ENCODE measurements at regions not wholly inside any gene's neighbourhood (a gene's known extent, or its start where the extent isn't known, plus 50 kb on each side); places are given as distances from the start of the nearest gene placed in this dataset.
"Not testable (repeated sequence)": the region's sequence is repeated elsewhere in the genome, so short reads cannot be mapped to it uniquely, and the experiment has no call there.

DNA sequence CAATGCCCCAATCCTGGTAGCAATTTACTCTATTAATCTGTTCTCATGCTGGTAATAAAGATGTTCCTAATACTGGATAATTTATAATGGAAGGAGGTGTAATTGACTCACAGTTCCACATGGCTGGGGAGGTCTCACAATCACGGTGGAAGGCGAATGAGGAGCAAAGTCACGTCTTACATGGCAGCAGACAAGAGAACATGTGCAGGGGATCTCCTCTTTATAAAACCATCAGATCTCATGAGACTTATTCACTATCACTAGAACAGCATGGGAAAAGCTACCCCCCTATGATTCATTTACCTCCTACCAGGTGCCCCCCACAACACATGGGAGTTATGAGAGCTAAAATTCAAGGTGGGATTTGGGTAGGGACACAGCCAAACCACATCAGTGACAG, 872.2 kb downstream of the ANKRD7 start:
- TF ChIP-seq EZH2 (IDR thresholded peaks at IDR 0.05; ENCODE audit: insufficient read depth, low read length) (no peak), CTCF (IDR thresholded peaks at IDR 0.05; ENCODE audit: insufficient read depth, low read depth, low read length) (no peak)
- FAIRE-seq (no peak), DNase-seq (ENCODE audit: low read depth) (no peak)
- Histone ChIP-seq H3K4me1 (ENCODE audit: insufficient read depth, low read length) (no peaks in the 10 kb centered on the region), H3K36me3 (ENCODE audit: insufficient read depth, low read length) (no peaks in the 10 kb centered on the region), H3K4me3 (ENCODE audit: insufficient read depth, low read depth, low read length) (no peak overlapping the region), H3K9me3 (ENCODE audit: insufficient read depth, low read depth, low read length) (no peaks in the 10 kb centered on the region), H3K9ac (ENCODE audit: low read length) (no peak overlapping the region), H3K4me2 (ENCODE audit: low read length) (no peak overlapping the region), H2AFZ (ENCODE audit: low read depth, low read length) (no peak overlapping the region), H3K27me3 (ENCODE audit: insufficient read depth, low read length) (no peaks in the 10 kb centered on the region), H3K27ac (ENCODE audit: low read depth, low read length) (no peak overlapping the region), H3K79me2 (ENCODE audit: insufficient read depth, low read length) (no peaks in the 10 kb centered on the region), H4K20me1 (ENCODE audit: insufficient read depth, low read length) (no peaks in the 10 kb centered on the region)
- Mint-ChIP-seq H3K4me1 (ENCODE audit: low read depth, unreplicated experiment) (no peaks in the 10 kb centered on the region), H3K27me3 (ENCODE audit: low read depth, unreplicated experiment) (no peaks in the 10 kb centered on the region), H3K9me3 (ENCODE audit: unreplicated experiment) (peaks cover 2% of the 10 kb centered on the region), H3K36me3 (ENCODE audit: low read depth, unreplicated experiment) (no peaks in the 10 kb centered on the region), H3K4me3 (ENCODE audit: unreplicated experiment) (no peak overlapping the region), H3K27ac (ENCODE audit: unreplicated experiment) (no peak overlapping the region)

GRCh38 chr7:119100611-119101258, 876.2 kb downstream of the ANKRD7 start:
- not testable (repeated sequence) for H3K4me3 ChIP-seq (ENCODE audit: insufficient read depth, low read depth, low read length); H3K9ac ChIP-seq (ENCODE audit: low read length); H3K4me2 ChIP-seq (ENCODE audit: low read length); H3K4me3 Mint-ChIP-seq (ENCODE audit: unreplicated experiment); DNase-seq (ENCODE audit: low read depth); H4K20me1 ChIP-seq (ENCODE audit: insufficient read depth, low read length); H3K4me1 ChIP-seq (ENCODE audit: insufficient read depth, low read length); H3K27ac ChIP-seq (ENCODE audit: low read depth, low read length); H3K27me3 Mint-ChIP-seq (ENCODE audit: low read depth, unreplicated experiment); H3K27me3 ChIP-seq (ENCODE audit: insufficient read depth, low read length); H3K36me3 ChIP-seq (ENCODE audit: insufficient read depth, low read length); H3K27ac Mint-ChIP-seq (ENCODE audit: unreplicated experiment); FAIRE-seq; H3K9me3 Mint-ChIP-seq (ENCODE audit: unreplicated experiment); H2AFZ ChIP-seq (ENCODE audit: low read depth, low read length); H3K9me3 ChIP-seq (ENCODE audit: insufficient read depth, low read depth, low read length); H3K36me3 Mint-ChIP-seq (ENCODE audit: low read depth, unreplicated experiment); H3K4me1 Mint-ChIP-seq (ENCODE audit: low read depth, unreplicated experiment); H3K79me2 ChIP-seq (ENCODE audit: insufficient read depth, low read length)

DNA sequence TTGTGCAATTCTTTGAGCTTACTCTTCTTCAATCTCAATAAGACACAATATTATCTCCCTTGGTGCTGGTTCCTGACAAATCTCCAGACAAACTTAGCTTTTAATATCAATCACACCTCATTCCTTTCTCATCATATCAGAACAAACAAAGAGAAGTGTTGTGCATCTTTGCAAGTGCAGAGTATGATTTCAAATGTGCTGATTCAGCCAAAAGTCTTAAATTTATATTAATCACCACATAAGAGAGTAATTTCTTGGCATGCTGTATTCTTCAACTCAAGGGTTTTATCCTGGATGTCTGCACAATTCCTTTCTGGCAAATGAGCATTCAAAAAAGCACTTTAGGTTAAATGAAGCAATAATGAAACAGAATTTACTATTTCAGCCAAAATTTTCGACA, 877.8 kb downstream of the ANKRD7 start:
- no peaks in the 10 kb centered on the region for H4K20me1 ChIP-seq (ENCODE audit: insufficient read depth, low read length)
- Mint-ChIP-seq H3K4me3 (ENCODE audit: unreplicated experiment) (no peak overlapping the region), H3K27ac (ENCODE audit: unreplicated experiment) (no peak overlapping the region), H3K4me1 (ENCODE audit: low read depth, unreplicated experiment) (peaks cover 5% of the 10 kb centered on the region), H3K9me3 (ENCODE audit: unreplicated experiment) (no peaks in the 10 kb centered on the region), H3K27me3 (ENCODE audit: low read depth, unreplicated experiment) (no peaks in the 10 kb centered on the region), H3K36me3 (ENCODE audit: low read depth, unreplicated experiment) (no peaks in the 10 kb centered on the region)
- H3K4me1 ChIP-seq (ENCODE audit: insufficient read depth, low read length) = no peaks in the 10 kb centered on the region
- no peaks in the 10 kb centered on the region for H3K9me3 ChIP-seq (ENCODE audit: insufficient read depth, low read depth, low read length)
- H3K9ac ChIP-seq (ENCODE audit: low read length) = no peak overlapping the region
- no peak overlapping the region for H3K4me3 ChIP-seq (ENCODE audit: insufficient read depth, low read depth, low read length)
- H3K27me3 ChIP-seq (ENCODE audit: insufficient read depth, low read length) = no peaks in the 10 kb centered on the region
- no peak for TF ChIP-seq EZH2 (IDR thresholded peaks at IDR 0.05; ENCODE audit: insufficient read depth, low read length)
- no peak for TF ChIP-seq CTCF (IDR thresholded peaks at IDR 0.05; ENCODE audit: insufficient read depth, low read depth, low read length)
- DNase-seq (ENCODE audit: low read depth) (no peak), FAIRE-seq (no peak)
- H3K79me2 ChIP-seq (ENCODE audit: insufficient read depth, low read length) = no peaks in the 10 kb centered on the region
- H2AFZ ChIP-seq (ENCODE audit: low read depth, low read length) = no peak overlapping the region
- H3K27ac ChIP-seq (ENCODE audit: low read depth, low read length) = no peak overlapping the region
- no peaks in the 10 kb centered on the region for H3K36me3 ChIP-seq (ENCODE audit: insufficient read depth, low read length)
- H3K4me2 ChIP-seq (ENCODE audit: low read length) = no peak overlapping the region

All from astrocyte (in vitro differentiated cells and primary cell).